Muscle of arm (tissue), 1 donor: ENCODE measurements at regions not wholly inside any gene's neighbourhood (a gene's known extent, or its start where the extent isn't known, plus 50 kb on each side); places are given as distances from the start of the nearest gene placed in this dataset.

ENCODE experiments used
- DNase-seq: peaks from one replicate; pipeline ENCODE4 v3.0.0-alpha.2; 2013

DNA sequence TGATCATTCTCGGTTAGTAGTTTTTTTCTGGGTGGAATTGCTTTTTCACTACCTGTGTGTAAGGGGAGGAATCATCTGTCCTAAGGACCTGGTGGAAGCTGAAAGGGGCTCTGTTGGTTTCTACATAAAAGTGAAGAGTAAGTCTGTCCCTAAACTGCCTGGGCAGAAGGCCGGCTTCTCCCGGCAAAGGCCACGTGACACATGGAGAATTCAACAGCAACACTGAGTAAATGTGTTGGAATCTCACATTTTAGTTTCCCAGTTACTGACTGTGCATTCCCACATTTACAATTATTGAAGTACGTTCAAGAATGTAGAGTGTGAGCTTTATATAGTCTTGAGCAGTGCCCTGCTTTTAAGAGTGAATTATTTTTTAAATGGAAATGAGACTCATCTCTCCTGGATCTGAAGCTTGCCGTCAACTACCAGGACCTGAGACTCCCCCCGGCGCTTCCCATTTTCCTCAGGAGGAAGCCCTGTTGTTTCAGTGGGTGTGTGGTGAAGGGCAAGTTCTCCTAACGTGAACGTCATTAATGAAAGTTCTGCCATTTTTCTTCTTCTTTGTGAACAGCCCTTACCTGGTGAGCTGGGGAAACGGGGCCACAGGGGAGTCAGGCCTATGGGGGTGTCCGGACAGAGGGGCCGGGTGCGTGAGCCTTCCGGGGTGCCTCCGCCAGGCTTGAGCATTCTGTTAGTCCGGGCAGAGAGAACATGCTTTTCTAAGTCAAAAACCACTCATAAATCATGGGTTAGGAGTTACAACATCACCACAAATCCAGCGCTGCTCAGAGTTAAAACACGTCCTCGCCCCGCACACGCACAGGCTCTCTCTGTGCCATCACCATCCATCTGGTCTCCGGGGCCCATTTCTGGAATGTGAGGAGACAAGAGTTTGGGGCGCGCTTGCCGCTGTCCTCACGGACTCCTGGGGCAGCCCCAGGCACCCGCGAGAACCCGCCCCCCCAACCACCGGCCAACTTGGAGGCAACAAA is 56.6 kb upstream of the SMOC2 start:
- no peak for DNase-seq

DNA sequence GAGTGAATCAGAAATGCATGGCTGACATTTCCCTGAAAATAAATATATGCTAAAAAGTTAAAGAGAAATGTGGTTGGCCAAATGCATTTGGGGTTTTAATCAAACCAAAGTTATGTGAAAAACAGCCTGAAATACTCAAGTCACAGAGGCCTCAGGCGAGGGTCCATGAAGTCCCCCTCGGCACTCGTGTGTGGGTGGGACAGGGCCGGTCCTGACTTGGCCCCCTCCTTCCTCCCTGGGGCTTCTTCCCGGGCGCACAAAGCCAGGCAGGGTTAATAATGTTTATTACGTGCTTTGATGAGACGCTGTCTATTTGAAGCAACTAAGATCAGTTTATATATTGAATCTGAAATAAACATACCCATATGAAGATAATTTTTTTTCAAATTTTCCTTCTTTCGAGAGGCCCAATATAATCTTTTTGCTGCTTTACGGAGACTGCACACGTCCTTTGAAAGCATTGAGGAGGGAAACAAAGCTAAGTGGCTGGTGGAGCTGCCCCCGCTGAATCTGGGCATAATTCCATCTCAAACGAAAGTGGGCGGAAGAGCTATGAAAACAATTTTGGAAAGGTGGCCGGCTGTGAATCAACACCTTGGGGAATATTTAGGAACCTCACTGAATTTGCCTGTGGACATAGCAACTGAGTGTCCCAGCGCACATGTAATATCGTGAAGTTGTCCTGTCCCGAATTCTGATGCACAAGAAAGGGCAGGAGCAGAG is 55.8 kb upstream of the SMOC2 start:
- DNase-seq, result no peak

DNA sequence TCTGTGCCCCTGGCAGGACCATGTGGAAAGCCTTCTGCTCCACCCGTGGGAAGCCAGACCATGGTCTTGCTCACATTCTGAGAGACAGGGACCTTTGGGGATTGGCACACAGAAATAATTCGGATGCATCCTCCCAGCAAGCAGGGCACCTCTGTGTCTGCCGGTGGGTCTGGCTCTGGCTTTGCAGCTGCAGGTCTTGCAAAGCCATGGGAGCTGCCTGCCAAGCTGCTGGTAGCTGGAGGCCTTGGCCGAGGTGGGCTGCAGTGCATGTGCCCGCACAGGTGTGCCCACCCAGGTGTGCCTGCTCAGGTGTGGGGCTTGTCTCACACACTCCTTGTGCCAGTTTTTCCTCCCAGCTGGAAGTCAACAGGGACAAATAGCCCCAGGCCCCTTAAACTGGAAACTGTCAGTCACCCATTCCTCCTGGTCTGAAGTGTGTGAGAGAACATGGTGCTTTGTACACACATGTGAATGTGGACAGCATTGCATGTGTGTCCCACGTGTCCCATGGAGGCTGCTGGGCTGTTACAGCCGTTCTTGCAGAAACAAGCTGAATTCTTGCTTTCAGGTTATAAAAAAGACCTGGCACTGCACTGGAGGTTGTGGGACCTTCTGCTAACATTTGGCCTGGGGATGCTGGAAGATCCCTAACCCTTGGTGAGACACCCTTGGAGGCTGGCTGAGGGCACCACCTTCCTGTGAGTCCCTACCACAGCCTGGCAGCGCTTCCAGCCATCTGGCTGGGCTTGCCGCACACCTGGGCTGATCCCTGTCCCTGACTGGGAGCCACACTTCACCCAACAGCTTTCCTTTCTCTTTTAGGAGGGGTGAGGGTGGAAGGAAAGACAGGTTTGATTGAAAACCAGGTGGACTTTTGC is 54.9 kb upstream of the SMOC2 start:
- no peak for DNase-seq

DNA sequence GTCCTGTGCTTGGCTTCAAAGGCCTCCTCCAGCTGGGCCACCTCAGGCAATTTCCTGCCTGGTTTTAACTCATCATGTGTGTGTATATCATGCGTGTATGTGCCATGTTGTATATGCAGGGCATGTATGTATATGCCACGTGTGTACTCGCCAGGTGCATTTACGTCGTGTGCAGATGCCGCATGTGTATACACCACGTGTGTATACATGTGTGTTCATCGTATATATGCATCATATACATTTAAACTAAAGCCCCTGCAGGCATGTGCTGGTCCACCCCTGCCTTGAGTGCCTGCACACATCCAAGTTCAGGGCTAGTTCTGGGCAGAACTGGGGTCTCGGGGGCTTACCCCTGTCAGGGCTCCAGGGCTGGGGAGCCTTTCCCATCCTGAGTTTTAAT is 54.0 kb upstream of the SMOC2 start:
- no peak for DNase-seq

DNA sequence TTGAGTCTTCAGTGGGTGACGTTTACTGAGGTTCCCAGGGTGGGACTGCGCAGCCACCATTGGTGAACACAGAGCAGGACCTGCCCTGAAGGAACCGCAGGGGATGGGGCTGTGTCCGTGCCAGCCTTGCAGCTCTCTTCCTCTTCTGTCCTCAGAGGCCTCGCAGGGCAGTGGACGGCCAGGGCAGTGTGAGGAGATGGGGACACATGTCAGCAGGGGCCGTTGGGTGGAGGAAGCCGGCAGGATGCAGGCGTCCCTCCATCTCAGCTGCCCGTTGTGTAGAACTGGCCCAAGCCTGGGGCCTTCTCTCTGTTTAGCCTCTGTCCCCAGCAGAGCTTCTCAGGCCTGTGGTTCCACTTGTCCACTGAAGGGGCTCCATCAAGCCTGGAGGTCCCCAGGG is 53.6 kb upstream of the SMOC2 start:
- no peak for DNase-seq

DNA sequence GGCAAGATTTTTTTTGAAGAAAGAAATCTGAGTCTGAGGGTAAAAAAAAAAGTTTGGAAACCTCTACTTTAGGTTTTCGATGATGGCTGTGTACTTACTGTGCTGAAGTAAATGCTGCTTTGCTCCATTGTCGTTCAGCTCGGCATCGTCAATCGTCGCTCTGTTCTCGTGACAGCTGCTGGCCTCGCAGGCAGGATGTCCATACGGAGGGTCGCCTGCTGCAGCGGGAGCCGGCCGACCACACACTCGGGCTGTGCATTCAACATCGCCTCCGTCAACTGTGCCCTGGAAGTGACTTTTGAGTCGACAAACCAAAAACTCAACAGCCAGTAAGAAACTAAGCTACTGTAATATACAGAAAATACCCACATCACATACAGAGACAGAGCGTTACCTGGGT is 53.1 kb upstream of the SMOC2 start:
- DNase-seq, result no peak

DNA sequence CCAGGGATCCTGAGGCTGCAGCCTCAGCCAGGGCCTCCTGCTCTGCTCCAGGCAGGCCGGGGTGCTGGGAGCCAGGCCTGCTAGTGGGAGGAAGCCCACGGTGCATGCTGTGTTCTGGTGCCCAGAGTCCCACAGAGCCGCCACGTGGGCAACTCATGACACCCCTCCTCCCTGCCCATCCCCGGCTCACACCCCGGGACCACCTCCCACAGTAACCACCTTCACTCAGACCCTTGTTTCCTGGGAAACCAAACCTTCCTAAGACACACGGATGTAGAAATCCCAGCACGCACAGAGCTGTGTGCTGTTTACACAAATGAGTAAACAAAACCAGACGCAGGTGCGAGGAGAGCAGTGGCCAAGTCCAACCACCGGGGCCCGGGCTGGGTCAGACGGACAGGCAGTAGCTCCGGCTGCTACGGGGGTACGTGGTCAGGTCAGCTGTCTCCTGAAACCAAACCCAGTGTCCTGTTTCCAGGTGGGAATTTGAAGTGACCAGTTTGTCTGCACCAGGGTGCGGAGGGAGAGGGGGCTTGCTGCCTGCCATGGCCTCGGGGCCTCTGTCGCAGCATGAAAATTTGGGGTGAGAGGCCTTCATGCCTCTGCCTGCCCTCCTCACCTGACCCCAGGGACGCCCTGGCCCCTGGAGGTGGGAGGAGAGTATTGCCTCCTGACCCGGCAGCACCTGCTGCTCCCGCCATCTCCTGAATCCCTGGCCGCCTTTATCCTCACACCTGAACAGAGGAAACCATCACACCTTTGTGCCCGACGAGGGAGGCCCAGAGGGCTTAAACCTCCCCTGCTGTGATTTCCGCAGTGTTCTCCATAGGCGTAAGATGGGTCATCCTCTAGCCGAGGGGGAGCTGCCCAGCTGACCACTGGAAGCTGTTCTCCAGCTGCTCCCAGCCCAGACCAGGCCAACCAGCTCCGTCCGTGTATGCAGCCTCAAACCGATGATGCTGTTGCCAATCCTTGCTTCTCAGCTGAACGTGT is 52.0 kb upstream of the SMOC2 start:
- no peak for DNase-seq

DNA sequence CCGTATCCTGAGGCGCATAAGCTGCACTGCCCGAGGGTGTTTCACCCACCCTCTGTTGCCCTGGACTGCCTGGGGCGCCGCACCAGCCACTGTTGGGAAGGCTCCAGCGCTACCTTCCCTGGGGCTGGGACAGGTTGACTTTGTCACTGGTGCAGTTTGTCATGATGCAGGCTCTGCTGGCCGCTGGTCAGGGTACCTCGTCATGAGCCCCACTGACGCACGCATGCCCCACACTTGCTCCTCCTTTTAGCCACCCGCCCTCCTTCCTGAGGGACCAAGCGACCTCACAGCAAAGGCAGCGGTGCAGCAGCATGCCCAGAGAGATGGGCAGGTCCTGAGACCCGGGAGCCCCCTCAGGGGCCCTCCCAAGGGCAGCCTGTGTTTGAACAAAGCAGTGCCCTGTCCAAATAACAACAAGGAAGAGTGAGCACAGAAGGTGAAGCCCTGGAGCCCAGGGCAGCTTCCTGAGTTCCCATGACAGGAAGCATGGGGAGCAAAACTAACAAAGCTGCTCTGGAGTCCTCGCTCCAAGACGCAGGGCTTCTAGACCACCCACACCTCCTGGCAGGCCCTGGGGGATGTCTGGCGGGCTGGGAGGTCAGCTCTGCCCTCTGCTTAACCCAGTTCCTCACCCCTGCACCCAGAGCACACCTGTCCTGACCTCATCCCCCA is 50.1 kb upstream of the SMOC2 start:
- no peak for DNase-seq
